Adrenal gland (tissue), 9 donors: ENCODE measurements at regions not wholly inside any gene's neighbourhood (a gene's known extent, or its start where the extent isn't known, plus 50 kb on each side); places are given as distances from the start of the nearest gene placed in this dataset.

Source experiments
- DNase-seq, 7 donors: peaks; one replicate each; pipeline ENCODE4 v3.0.0-alpha.2; 2019 to 2020
- H3K27ac ChIP-seq, 5 donors: fragments of 200-600 bp; sonication (generic) in 4 of 5; 1 replicate in 3 of 5; 2 replicates in 2 of 5; pipeline versions ENCODE4 v1.5.1 to v1.8.0; 2016 to 2020; ENCODE audit warnings: mild to moderate bottlenecking in 1 of 5
- H3K27me3 ChIP-seq: fragments of 200-600 bp; 2 replicates; pipeline ENCODE4 v1.8.0; 2021
- H3K36me3 ChIP-seq, 2 donors: fragments of 200-600 bp; replicated peaks in 1 of 2; 1 replicate in 1 of 2; 2 replicates in 1 of 2; pipeline versions ENCODE4 v1.5.1 to v1.8.0; 2018 to 2022
- H3K4me1 ChIP-seq, 2 donors: fragments of 200-600 bp; replicated peaks in 1 of 2; 1 replicate in 1 of 2; 2 replicates in 1 of 2; pipeline versions ENCODE4 v1.5.1 to v1.8.0; 2018 to 2021
- H3K4me3 ChIP-seq, 4 donors: fragments of 200-600 bp; sonication (generic) in 3 of 4; one replicate each; pipeline ENCODE4 v1.5.1; 2016 to 2018
- H3K9me3 ChIP-seq, 3 donors: fragments of 200-600 bp; sonication (generic) in 1 of 3; replicated peaks in 1 of 3; 1 replicate in 2 of 3; 2 replicates in 1 of 3; pipeline versions ENCODE4 v1.5.1 to v1.8.0; 2016 to 2021
- POLR2A ChIP-seq, 2 donors: fragments of 450-650 bp; IDR thresholded peaks; one replicate each; pipeline ENCODE4 v1.6.1; 2017; ENCODE audit warnings: antibody characterized with exemption in 2 of 2, mild to moderate bottlenecking in 2 of 2, moderate library complexity in 1 of 2
- WGBS, 4 donors: extraction: QIAGEN DNeasy Blood & Tissue Kit in 2 of 4; methylation state at CpG; one replicate each; pipeline versions ENCODE4 v1.1.5 to v1.1.7; 2013 to 2017; 5-methylcytosine and 5-hydroxymethylcytosine counted together
- intact Hi-C, 2 donors: fragments of 100-400 bp; cut with DNase I; formaldehyde crosslinking; loops; one replicate each; pipeline versions ENCODE4 v1.14.1 to v1.15.0; 2022 to 2023
- TF ChIP-seq, protein P1 (sequence below), 6 experiments: fragments of 450-650 bp in 4 of 6; fragments of 200-600 bp in 2 of 6; sonication (generic) in 1 of 6; IDR thresholded peaks; 1 replicate in 5 of 6; 2 replicates in 1 of 6; pipeline versions ENCODE4 v1.5.1 to v1.8.0; 2016 to 2021; ENCODE audit warnings: antibody characterized with exemption in 6 of 6, mild to moderate bottlenecking in 2 of 6, moderate library complexity in 1 of 6
- donor health status: healthy with polysubstance abuse.
- donor health status: Bipolar disorder and iron deficiency.
- donor health status: DM: yes; HTN: yes; CAD: no.
- donor health status: DM: no; HTN: no; CAD: no.
- donor health status: DM: no; HTN: no; CAD: no.

DNA sequence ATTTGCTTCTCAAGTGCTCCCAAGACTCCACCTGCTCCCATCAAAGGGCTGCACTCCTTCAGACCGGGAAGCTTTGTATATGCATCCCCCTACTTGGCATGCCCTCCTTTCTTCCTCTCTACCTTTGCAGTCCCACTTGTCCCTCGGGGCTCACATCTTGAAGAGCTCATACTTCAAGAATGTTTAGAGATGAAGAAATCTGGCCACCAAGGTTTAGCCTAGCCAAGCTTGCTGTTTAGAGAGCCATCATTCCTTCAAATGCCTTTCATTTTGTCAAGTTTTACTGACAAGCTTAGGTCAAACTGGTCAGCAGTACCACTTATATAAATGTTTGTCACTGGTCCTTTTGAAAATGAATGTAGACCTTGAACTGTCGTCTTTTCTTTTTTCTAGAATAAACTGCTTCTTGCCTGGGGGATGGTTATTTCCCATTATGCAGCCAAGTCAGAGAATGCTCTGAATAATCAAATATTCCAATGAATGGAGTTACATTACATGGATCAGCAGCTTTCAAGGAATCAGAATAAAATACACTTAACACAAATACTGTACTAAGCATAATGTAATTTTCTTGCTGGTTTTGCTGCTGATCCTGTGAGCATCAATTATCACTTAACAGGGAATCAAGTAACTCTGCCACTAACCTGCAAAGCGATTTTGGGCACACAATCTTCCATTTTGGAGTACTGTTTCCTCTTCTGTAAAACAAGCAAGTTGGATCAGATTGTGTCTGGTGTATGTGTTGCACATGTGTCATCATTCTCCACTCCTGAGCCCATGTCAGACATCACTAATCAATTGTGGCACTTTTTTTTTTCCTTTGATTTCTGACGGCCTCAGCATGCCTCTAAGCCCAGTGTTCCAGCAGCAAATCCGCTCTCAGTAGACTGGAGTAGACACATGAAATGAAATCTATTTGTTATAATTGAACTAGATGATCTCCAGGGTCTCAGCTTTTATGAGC lies 357.9 kb downstream of the PTEN start:
- DNase-seq, result no peak
- H3K36me3 ChIP-seq, result no peaks in the 10 kb centered on the region
- 66 to 79% (median 71%) methylated on average over 6 of the region's 6 CpGs for WGBS, 4 donors
- TF ChIP-seq, protein P1, sequence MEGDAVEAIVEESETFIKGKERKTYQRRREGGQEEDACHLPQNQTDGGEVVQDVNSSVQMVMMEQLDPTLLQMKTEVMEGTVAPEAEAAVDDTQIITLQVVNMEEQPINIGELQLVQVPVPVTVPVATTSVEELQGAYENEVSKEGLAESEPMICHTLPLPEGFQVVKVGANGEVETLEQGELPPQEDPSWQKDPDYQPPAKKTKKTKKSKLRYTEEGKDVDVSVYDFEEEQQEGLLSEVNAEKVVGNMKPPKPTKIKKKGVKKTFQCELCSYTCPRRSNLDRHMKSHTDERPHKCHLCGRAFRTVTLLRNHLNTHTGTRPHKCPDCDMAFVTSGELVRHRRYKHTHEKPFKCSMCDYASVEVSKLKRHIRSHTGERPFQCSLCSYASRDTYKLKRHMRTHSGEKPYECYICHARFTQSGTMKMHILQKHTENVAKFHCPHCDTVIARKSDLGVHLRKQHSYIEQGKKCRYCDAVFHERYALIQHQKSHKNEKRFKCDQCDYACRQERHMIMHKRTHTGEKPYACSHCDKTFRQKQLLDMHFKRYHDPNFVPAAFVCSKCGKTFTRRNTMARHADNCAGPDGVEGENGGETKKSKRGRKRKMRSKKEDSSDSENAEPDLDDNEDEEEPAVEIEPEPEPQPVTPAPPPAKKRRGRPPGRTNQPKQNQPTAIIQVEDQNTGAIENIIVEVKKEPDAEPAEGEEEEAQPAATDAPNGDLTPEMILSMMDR (IDR thresholded peaks at IDR 0.05), result no peak
- no peak for TF ChIP-seq POLR2A (IDR thresholded peaks at IDR 0.05)
- no peak overlapping the region for H3K27ac ChIP-seq
- intact Hi-C loops, result no loop called here
- no peaks in the 10 kb centered on the region for H3K27me3 ChIP-seq
- no peaks in the 10 kb centered on the region for H3K9me3 ChIP-seq
- H3K4me3 ChIP-seq, result no peak overlapping the region
- no peaks in the 10 kb centered on the region for H3K4me1 ChIP-seq

DNA sequence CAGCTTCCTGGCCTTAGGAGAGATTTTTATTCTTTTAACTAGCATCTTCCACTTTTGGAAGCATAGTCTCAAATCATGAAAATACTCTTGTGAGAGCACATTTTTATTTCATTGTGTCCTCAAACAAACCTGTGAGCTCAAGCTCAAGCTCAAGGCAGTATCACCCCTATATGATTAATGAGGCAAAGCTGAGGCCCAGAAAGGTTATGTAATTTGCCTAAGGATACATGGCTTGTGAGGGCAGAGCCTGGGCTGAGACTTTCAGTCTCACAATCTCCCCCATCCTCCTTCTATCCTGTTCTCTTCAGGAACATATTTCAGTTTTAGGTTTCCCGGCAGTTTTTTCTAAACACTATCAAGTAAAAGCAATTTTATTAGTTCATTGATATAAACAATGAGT lies 359.5 kb downstream of the PTEN start:
- Histone ChIP-seq H3K4me1 (peaks cover 0 to 10% of the 10 kb centered on the region in 2 donors), H3K27me3 (no peaks in the 10 kb centered on the region)
- intact Hi-C loops, result no loop called here

More for the DNA sequence above, 359.5 kb downstream of the PTEN start:
- Histone ChIP-seq H3K9me3 (no peaks in the 10 kb centered on the region), H3K4me3 (no peak overlapping the region), H3K36me3 (no peaks in the 10 kb centered on the region), H3K27ac (no peak overlapping the region)
- peak in 1 of 7 donors; percentile 4 for DNase-seq
- TF ChIP-seq POLR2A (IDR thresholded peaks at IDR 0.05), result no peak
- TF ChIP-seq, protein P1 (IDR thresholded peaks at IDR 0.05), result no peak
- 69 to 80% (median 78%) methylated on average over 1 of the region's 1 CpG for WGBS, 4 donors
